Calu3 (cell line): ENCODE measurements at regions not wholly inside any gene's neighbourhood (a gene's known extent, or its start where the extent isn't known, plus 50 kb on each side); places are given as distances from the start of the nearest gene placed in this dataset.

ENCODE experiments used
- BruUV-seq: library from RNA; stranded (reverse); fragments of 400-500 nt; replicated peaks from 2 replicates; lab custom pipeline; 2021; lab: Mats Ljungman, UMichigan
- CTCF ChIA-PET: fragments of 300-600 bp; sonication (Branson Sonifier 250); formaldehyde crosslinking; loops from one replicate; lab custom pipeline; 2022; ENCODE audit warnings: antibody characterized with exemption; lab: Charles Lee
- DNase-seq: peaks from one replicate; pipeline ENCODE4 v3.0.0; 2022
- H3K27ac Mint-ChIP-seq: one replicate; pipeline ENCODE4 v1.8.0; 2022; ENCODE audit warnings: mixed read lengths; ENCODE audit not compliant: unreplicated experiment
- H3K27me3 Mint-ChIP-seq: one replicate; pipeline ENCODE4 v1.8.0; 2022; ENCODE audit warnings: mixed read lengths; ENCODE audit not compliant: unreplicated experiment
- H3K36me3 Mint-ChIP-seq: one replicate; pipeline ENCODE4 v1.8.0; 2022; ENCODE audit warnings: mild to moderate bottlenecking, moderate library complexity, mixed read lengths; ENCODE audit not compliant: insufficient read depth, unreplicated experiment
- H3K4me1 Mint-ChIP-seq: one replicate; pipeline ENCODE4 v1.8.0; 2022; ENCODE audit warnings: mild to moderate bottlenecking, low read depth, mixed read lengths; ENCODE audit not compliant: unreplicated experiment
- H3K4me3 Mint-ChIP-seq: one replicate; pipeline ENCODE4 v1.8.0; 2022; ENCODE audit warnings: mild to moderate bottlenecking, low read depth, moderate library complexity, mixed read lengths; ENCODE audit not compliant: unreplicated experiment
- H3K9me3 Mint-ChIP-seq: one replicate; pipeline ENCODE4 v1.8.0; 2022; ENCODE audit warnings: low read depth, mixed read lengths; ENCODE audit not compliant: unreplicated experiment
- intact Hi-C: fragments of 100-400 bp; cut with micrococcal nuclease; formaldehyde crosslinking; loops from one replicate; pipeline ENCODE4 v1.10.0; 2022; ENCODE audit not compliant: unreplicated experiment
- TF ChIP-seq, protein P1 (sequence below): fragments of 200-600 bp; IDR thresholded peaks from one replicate; pipeline ENCODE4 v1.8.0; 2022; ENCODE audit warnings: antibody characterized with exemption; ENCODE audit not compliant: unreplicated experiment

DNA sequence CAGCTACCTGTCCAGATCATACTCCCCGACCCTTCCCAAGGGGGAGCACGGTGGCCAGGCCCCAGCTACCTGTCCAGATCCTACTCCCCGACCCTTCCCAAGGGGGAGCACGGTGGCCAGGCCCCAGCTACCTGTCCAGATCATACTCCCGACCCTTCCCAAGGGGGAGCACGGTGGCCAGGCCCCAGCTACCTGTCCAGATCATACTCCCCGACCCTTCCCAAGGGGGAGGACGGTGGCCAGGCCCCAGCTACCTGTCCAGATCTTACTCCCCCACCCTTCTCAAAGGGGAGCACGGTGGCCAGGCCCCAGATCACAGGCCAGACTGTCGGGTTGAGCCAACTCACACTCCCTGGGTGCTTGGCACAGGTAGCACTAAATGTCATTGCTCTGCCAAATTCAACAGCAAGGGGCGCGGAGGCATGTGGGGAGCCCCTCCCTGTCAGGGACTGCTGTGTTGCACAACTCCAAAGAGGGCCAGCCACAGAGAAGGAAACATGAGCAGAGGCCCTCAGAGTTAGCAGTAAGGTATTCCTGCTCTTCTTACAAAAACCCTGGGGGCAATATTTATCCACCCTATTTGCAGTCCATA, 136.9 kb downstream of the OLFM1 start:
- BruUV-seq: no TSS peak
- H3K36me3 Mint-ChIP-seq: no peaks in the 10 kb centered on the region
- intact Hi-C loops: no loop called here

DNA sequence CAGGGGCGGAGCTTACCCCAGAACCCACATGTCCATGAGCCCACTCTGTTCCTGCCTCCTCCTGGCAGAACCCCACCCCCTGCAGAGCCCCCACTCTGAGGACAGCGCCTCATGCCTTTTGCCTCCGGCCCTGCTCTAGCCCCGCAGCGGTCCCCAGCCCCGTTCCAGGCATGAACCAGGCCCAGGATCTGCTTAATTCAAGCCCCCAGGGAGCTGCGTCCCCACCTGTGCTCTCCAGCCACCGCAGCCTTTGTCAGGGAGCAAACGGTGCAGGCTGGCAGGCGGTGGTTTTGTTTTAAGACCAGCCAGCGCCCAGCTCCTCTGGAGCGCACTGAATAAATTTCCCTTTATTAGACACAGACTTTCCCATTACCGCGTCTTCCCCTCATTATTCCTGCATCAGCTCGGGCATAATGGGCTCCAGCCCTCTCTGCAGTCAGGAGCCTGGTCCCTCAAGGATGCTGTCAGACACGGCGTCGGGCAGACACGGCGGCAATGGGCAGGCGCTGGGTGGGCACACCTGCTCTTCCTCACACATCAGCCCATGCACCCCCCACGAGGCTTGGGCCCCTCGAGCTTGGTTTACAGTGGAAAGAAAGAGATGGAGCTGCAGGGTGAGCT, 137.6 kb downstream of the OLFM1 start:
- no peak for DNase-seq
- Mint-ChIP-seq H3K27me3 (peaks cover 5% of the 10 kb centered on the region), H3K4me1 (no peaks in the 10 kb centered on the region), H3K4me3 (no peak overlapping the region), H3K36me3 (no peaks in the 10 kb centered on the region), H3K27ac (no peak overlapping the region), H3K9me3 (no peaks in the 10 kb centered on the region)
- intact Hi-C loops: no loop called here
- CTCF ChIA-PET: no interaction called here
- TF ChIP-seq, protein P1, sequence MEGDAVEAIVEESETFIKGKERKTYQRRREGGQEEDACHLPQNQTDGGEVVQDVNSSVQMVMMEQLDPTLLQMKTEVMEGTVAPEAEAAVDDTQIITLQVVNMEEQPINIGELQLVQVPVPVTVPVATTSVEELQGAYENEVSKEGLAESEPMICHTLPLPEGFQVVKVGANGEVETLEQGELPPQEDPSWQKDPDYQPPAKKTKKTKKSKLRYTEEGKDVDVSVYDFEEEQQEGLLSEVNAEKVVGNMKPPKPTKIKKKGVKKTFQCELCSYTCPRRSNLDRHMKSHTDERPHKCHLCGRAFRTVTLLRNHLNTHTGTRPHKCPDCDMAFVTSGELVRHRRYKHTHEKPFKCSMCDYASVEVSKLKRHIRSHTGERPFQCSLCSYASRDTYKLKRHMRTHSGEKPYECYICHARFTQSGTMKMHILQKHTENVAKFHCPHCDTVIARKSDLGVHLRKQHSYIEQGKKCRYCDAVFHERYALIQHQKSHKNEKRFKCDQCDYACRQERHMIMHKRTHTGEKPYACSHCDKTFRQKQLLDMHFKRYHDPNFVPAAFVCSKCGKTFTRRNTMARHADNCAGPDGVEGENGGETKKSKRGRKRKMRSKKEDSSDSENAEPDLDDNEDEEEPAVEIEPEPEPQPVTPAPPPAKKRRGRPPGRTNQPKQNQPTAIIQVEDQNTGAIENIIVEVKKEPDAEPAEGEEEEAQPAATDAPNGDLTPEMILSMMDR: no peak
- BruUV-seq: no TSS peak

More for the DNA sequence above, 136.9 kb downstream of the OLFM1 start:
- H3K4me3 Mint-ChIP-seq: no peak overlapping the region
- no peak overlapping the region for H3K27ac Mint-ChIP-seq
- H3K27me3 Mint-ChIP-seq: no peaks in the 10 kb centered on the region
- no peaks in the 10 kb centered on the region for H3K4me1 Mint-ChIP-seq
- CTCF ChIA-PET: no interaction called here
- H3K9me3 Mint-ChIP-seq: no peaks in the 10 kb centered on the region
- TF ChIP-seq, protein P1: no peak
- DNase-seq: no peak

DNA sequence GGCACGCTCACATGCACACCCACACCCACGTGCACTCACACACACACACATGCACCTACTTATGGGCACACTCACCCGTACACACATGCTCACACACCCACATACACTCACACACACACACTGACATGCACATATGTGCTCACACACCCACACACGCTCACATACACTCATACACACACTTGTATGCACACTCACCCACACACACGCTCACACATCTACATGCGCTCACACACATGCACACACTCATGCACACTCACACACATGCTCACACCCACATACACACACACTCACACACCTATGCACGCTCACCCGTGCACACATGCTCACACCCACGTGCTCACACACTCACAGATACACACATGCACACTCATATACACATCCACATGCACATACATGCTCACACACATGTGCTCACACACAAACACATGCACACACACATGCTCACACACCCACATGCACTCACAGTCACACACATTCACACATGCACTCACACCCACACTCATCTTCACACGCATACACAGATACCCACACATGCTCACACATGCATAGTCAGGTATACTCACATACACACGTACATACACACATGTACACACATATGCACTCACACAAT, 138.3 kb downstream of the OLFM1 start:
- Mint-ChIP-seq H3K4me1 (no peaks in the 10 kb centered on the region), H3K9me3 (no peaks in the 10 kb centered on the region), H3K36me3 (no peaks in the 10 kb centered on the region), H3K4me3 (no peak overlapping the region), H3K27ac (no peak overlapping the region), H3K27me3 (peaks cover 12% of the 10 kb centered on the region)
- CTCF ChIA-PET: no interaction called here
- intact Hi-C loops: no loop called here
- TF ChIP-seq, protein P1: no peak
- no TSS peak for BruUV-seq
- DNase-seq: no peak

DNA sequence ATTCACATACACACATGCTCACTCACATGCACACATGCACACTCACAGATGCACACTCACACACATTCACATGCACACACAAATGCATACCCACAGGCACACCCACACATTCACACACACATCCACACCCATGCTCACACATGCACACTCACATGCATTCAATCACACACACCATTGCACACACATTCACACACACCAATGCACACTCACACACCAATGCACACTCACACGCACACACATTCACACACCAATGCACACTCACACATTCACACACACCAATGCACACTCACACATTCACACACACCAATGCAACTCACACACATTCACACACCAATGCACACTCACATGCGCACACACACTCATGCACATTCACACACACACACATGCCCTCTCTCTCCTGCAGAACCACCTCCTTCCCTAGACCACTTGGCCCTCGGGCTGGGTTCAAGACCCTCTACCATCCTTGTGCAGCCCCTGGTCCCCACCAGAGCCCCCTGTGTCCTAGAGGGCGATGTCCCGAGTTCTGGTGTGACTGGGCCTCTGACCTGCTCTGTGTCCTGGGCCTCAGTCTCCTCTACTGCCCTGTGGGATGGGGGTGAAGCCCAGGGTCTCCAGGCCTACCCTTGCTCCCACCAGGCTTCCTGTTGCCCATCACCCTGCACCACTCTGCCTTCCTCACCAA, 139.0 kb downstream of the OLFM1 start:
- no peaks in the 10 kb centered on the region for H3K4me1 Mint-ChIP-seq
- no peaks in the 10 kb centered on the region for H3K36me3 Mint-ChIP-seq
- CTCF ChIA-PET: no interaction called here
- TF ChIP-seq, protein P1: no peak
- H3K27me3 Mint-ChIP-seq: peaks cover 20% of the 10 kb centered on the region
- intact Hi-C loops: no loop called here
- no peak overlapping the region for H3K4me3 Mint-ChIP-seq
- no peaks in the 10 kb centered on the region for H3K9me3 Mint-ChIP-seq
- no peak overlapping the region for H3K27ac Mint-ChIP-seq
- no TSS peak for BruUV-seq
- DNase-seq: no peak
